T-helper 17 cell (primary cell): ENCODE measurements at regions not wholly inside any gene's neighbourhood (a gene's known extent, or its start where the extent isn't known, plus 50 kb on each side); places are given as distances from the start of the nearest gene placed in this dataset.
"Not testable (repeated sequence)": the region's sequence is repeated elsewhere in the genome, so short reads cannot be mapped to it uniquely, and the experiment has no call there.

ENCODE experiments used
- ATAC-seq: fragments of 150-1000 bp; cut with Tn5 transposase; 2 replicates; pipeline ENCODE4 v1.10.0; 2021; ENCODE audit warnings: mild to moderate bottlenecking, moderate library complexity
- DNase-seq, 3 donors: peaks; one replicate each; pipeline versions ENCODE4 v3.0.0 to v3.0.0-alpha.2; 2020 to 2021
- H3K9me3 ChIP-seq: one replicate; pipeline ENCODE4 v1.7.0; 2013; ENCODE audit warnings: low read length, mild to moderate bottlenecking; ENCODE audit not compliant: control insufficient read depth, poor library complexity, severe bottlenecking
- H3K27ac Mint-ChIP-seq: one replicate; pipeline ENCODE4 v1.8.0; 2022; ENCODE audit warnings: mild to moderate bottlenecking, moderate library complexity, mixed read lengths
- H3K27me3 Mint-ChIP-seq: one replicate; pipeline ENCODE4 v1.8.0; 2022; ENCODE audit warnings: mixed read lengths
- H3K36me3 Mint-ChIP-seq: one replicate; pipeline ENCODE4 v1.8.0; 2022; ENCODE audit warnings: low read depth, mixed read lengths
- H3K4me1 Mint-ChIP-seq: one replicate; pipeline ENCODE4 v1.8.0; 2022; ENCODE audit warnings: mild to moderate bottlenecking, mixed read lengths
- H3K4me3 Mint-ChIP-seq: one replicate; pipeline ENCODE4 v1.8.0; 2022; ENCODE audit warnings: mild to moderate bottlenecking, moderate library complexity, mixed read lengths

DNA sequence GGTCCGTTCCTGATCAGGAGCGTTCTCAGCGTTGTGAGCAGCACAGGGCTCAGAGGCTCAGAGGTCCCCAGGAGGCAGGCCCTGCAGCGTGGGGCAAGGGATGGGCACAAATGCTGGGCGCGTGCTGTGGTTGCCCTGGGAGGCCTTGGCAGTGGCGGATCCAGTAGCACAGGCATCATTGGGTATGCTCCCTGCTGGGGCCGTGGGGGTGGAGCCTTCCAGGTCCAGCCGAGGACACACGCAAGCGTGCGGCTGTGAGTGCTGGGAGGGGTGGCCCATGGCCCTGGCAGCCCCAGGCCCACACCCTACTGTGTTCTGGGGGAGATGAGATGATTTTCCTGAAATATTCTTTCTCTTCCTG is 253.6 kb downstream of the ADGRD1 start:
- H3K9me3 ChIP-seq, H3K4me3 Mint-ChIP-seq, DNase-seq, H3K27ac Mint-ChIP-seq, ATAC-seq, H3K4me1 Mint-ChIP-seq, H3K36me3 Mint-ChIP-seq: not testable (repeated sequence)
- peaks cover 21% of the 10 kb centered on the region for H3K27me3 Mint-ChIP-seq

- ATAC-seq, H3K4me3 Mint-ChIP-seq, H3K27ac Mint-ChIP-seq, H3K36me3 Mint-ChIP-seq, H3K4me1 Mint-ChIP-seq, H3K9me3 ChIP-seq, DNase-seq: not testable (repeated sequence)
- peaks cover 21% of the 10 kb centered on the region for H3K27me3 Mint-ChIP-seq
Observed at GRCh38 chr12:131207841-131208240, 254.1 kb downstream of the ADGRD1 start.

DNA sequence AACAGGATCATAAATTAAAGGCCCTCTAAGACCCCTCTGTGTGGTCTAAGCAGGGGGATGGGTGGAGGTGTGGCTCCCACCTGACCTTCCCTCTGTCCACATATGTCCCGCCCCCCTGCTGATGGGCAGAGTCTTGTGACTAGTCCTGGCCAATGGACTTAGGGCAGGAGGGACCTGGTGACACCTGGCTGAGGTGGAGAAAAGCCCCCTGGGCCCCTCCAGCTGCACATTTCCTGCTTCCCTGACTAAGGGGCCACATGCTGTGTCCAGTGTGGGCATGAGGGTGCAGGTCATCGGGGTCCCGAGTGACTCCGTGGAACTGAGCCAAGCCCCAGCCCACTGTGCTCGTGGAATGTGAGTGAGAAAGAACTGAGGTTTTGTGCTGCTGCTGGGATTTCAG is 254.7 kb downstream of the ADGRD1 start:
- no peak overlapping the region for H3K27ac Mint-ChIP-seq
- DNase-seq (no peak), ATAC-seq (no peak)
- H3K9me3 ChIP-seq = no peaks in the 10 kb centered on the region
- peaks cover 21% of the 10 kb centered on the region for H3K27me3 Mint-ChIP-seq
- H3K4me3 Mint-ChIP-seq = no peak overlapping the region
- no peaks in the 10 kb centered on the region for H3K4me1 Mint-ChIP-seq
- no peaks in the 10 kb centered on the region for H3K36me3 Mint-ChIP-seq

GRCh38 chr12:131209082-131210070 is 255.7 kb downstream of the ADGRD1 start:
- no peaks in the 10 kb centered on the region for H3K9me3 ChIP-seq
- H3K4me1 Mint-ChIP-seq = no peaks in the 10 kb centered on the region
- H3K27me3 Mint-ChIP-seq = peaks cover 21% of the 10 kb centered on the region
- no peak overlapping the region for H3K4me3 Mint-ChIP-seq
- H3K27ac Mint-ChIP-seq = no peak overlapping the region
- H3K36me3 Mint-ChIP-seq = no peaks in the 10 kb centered on the region
- DNase-seq (no peak), ATAC-seq (no peak)

DNA sequence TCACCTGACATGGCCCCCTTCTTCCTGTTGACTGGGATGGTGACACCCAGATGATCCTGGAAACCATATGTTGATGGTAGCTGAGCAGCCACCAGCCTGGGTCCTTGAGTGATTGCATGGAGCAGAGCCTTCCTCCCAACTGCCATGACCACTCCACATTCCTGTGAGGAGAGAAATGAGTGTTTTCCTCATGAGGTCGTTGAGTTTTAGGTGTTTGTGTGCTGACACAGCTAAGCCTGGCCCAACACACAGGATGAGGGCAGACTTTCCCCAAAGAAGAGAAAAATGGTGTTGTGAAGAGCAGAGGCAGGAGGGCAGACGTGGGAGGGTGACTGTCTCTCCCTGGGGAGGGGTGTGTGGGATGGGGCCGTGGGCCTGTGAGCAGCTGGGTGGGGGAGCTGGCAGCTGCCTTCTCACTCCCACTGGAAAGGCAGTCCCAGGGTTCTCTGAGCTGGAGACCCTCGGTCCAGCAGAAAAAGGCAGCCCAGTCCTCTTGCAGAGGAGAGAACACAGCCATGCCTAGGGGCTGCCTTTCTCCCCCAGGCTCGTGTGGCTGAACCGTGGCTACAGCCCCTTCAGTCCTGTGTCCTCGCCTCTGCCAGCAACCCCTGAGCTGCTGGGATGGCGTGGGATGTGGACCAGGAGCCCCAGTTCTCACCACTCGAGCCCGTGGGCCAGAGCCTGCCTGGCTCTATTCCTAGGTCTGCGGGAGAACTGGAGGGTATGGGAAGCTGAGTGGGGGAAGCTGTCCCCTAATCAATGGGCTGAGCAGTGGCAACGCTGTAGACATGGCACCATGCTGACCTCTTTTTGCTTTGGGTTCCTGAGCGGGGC is 257.0 kb downstream of the ADGRD1 start:
- no peak overlapping the region for H3K4me3 Mint-ChIP-seq

GRCh38 chr12:131211340-131211938 is 257.7 kb downstream of the ADGRD1 start:
- no peaks in the 10 kb centered on the region for H3K36me3 Mint-ChIP-seq
- H3K27me3 Mint-ChIP-seq = peaks cover 16% of the 10 kb centered on the region
- no peak overlapping the region for H3K4me3 Mint-ChIP-seq
- DNase-seq (no peak), ATAC-seq (no peak)
- H3K4me1 Mint-ChIP-seq = no peaks in the 10 kb centered on the region
- H3K9me3 ChIP-seq = no peaks in the 10 kb centered on the region
- no peak overlapping the region for H3K27ac Mint-ChIP-seq

More for the DNA sequence above, 257.0 kb downstream of the ADGRD1 start:
- H3K36me3 Mint-ChIP-seq = no peaks in the 10 kb centered on the region
- ATAC-seq (no peak), DNase-seq (no peak)
- H3K27ac Mint-ChIP-seq = no peak overlapping the region
- no peaks in the 10 kb centered on the region for H3K4me1 Mint-ChIP-seq
- peaks cover 16% of the 10 kb centered on the region for H3K27me3 Mint-ChIP-seq
- no peaks in the 10 kb centered on the region for H3K9me3 ChIP-seq

DNA sequence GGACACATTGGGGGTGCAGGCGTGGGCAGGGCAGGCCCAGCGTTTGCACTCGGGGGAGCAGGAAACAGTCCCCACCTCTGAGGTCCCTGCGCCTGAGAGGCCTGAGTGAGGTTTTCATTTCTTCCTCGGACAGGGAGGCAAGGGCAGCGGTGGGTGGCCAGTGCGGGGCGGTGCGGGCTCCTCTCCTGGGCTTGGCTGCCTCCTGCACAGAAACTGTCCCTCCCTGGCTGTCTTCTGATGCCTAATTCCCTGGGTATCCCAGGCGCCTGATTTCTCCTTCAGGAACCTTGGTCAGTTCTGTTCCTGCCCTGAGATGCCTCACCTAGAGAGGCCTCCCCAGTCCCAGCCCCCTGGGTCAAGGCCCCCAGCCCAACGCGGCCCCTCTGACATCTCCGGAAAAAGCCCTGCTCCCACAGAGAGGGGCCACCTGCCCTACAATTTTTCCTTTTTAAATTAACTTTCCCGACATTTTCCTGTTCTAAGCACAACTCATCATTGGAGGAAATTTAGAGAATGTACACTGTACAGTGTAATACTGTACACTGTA is 260.3 kb downstream of the ADGRD1 start:
- Mint-ChIP-seq H3K27me3 (peaks cover 33% of the 10 kb centered on the region), H3K4me3 (no peak overlapping the region), H3K27ac (no peak overlapping the region), H3K36me3 (no peaks in the 10 kb centered on the region), H3K4me1 (no peaks in the 10 kb centered on the region)
- DNase-seq (no peak), ATAC-seq (no peak)
- H3K9me3 ChIP-seq = no peaks in the 10 kb centered on the region

GRCh38 chr12:131214936-131215335 is 261.2 kb downstream of the ADGRD1 start:
- H3K4me3 Mint-ChIP-seq, H3K4me1 Mint-ChIP-seq, DNase-seq, H3K9me3 ChIP-seq, ATAC-seq, H3K27ac Mint-ChIP-seq, H3K36me3 Mint-ChIP-seq: not testable (repeated sequence)
- peaks cover 25% of the 10 kb centered on the region for H3K27me3 Mint-ChIP-seq

- peaks cover 30% of the 10 kb centered on the region for H3K27me3 Mint-ChIP-seq
- H3K4me1 Mint-ChIP-seq, H3K4me3 Mint-ChIP-seq, H3K27ac Mint-ChIP-seq, H3K36me3 Mint-ChIP-seq, ATAC-seq, DNase-seq, H3K9me3 ChIP-seq: not testable (repeated sequence)
Observed at GRCh38 chr12:131216587-131216986, 262.9 kb downstream of the ADGRD1 start.

- ATAC-seq = no peak
- H3K36me3 Mint-ChIP-seq = no peaks in the 10 kb centered on the region
- H3K4me3 Mint-ChIP-seq = no peak overlapping the region
- H3K4me1 Mint-ChIP-seq = peaks cover 1% of the 10 kb centered on the region
- H3K9me3 ChIP-seq = no peaks in the 10 kb centered on the region
- H3K27ac Mint-ChIP-seq = no peak overlapping the region
- peaks cover 31% of the 10 kb centered on the region for H3K27me3 Mint-ChIP-seq
- DNase-seq = no peak
Observed at GRCh38 chr12:131217024-131217586, 263.4 kb downstream of the ADGRD1 start.

- no peak for ATAC-seq
- DNase-seq = no peak
- peaks cover 38% of the 10 kb centered on the region for H3K27me3 Mint-ChIP-seq
- H3K4me1 Mint-ChIP-seq = peaks cover 6% of the 10 kb centered on the region
- no peaks in the 10 kb centered on the region for H3K9me3 ChIP-seq
- no peak overlapping the region for H3K27ac Mint-ChIP-seq
- H3K4me3 Mint-ChIP-seq = no peak overlapping the region
- peaks cover 4% of the 10 kb centered on the region for H3K36me3 Mint-ChIP-seq
Observed at GRCh38 chr12:131218026-131218922, 264.6 kb downstream of the ADGRD1 start.
